Fibroblast of pulmonary artery (primary cell): ENCODE measurements at regions not wholly inside any gene's neighbourhood (a gene's known extent, or its start where the extent isn't known, plus 50 kb on each side); places are given as distances from the start of the nearest gene placed in this dataset.

ENCODE experiments used
- DNase-seq: peaks from one replicate; pipeline ENCODE4 v3.0.0-alpha.2; 2010; ENCODE audit warnings: low read depth
- H3K4me3 ChIP-seq: replicated peaks from 2 replicates; pipeline ENCODE4 v1.5.1; 2011; ENCODE audit warnings: low read depth, mild to moderate bottlenecking, control low read depth, low read length, moderate library complexity
- CTCF ChIP-seq: IDR thresholded peaks from 2 replicates; pipeline ENCODE4 v1.5.1; 2011; ENCODE audit warnings: mild to moderate bottlenecking, control low read depth, low read length, inconsistent platforms; ENCODE audit errors: missing control alignments

DNA sequence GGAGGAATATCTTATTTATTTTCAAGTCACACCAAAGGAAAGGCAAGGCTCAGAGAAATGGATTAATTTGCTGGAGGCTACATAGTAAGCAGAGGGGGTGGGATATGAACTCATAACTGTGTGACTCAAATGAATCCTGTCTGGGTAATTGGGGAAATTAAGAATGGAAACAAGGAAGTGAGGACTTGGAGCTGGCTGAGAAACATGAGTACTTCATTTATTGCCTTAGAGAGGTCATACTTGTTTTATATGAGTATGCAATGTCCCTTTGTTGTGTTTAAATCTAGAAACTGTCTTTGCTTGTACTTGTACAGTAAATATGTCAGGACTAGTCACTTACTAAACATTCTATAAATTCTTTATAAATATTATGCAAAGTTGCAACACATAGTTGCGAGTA lies 2166.7 kb upstream of the PIK3C3 start:
- no peak overlapping the region for H3K4me3 ChIP-seq
- TF ChIP-seq CTCF, result no peak
- DNase-seq, result no peak

- no peak overlapping the region for H3K4me3 ChIP-seq
- TF ChIP-seq CTCF, result no peak
- no peak for DNase-seq
Measured at GRCh38 chr18:39786477-39786876, 2168.6 kb upstream of the PIK3C3 start.

DNA sequence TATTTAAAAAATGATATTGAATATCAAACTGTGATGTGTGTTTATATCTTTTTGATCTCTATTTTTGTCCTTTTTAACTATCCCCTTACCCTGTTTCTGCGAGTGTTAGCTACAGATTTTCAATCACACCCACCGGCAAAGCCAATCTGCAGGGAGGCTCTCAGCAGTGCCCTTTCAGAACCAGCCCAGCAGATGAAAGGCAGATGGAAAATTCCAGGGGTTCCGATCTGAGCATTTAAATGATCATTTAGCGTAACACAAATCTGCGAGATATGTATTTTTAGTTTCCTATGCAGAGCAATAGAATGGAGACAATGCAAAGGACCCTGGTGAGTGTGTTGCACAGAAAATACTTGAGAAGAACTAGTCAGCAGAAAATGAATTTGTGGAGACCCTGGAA lies 2170.5 kb upstream of the PIK3C3 start:
- H3K4me3 ChIP-seq, result no peak overlapping the region
- DNase-seq, result no peak
- TF ChIP-seq CTCF, result no peak

- DNase-seq, result no peak
- H3K4me3 ChIP-seq, result no peak overlapping the region
- no peak for TF ChIP-seq CTCF
Measured at GRCh38 chr18:39781565-39781964, 2173.5 kb upstream of the PIK3C3 start.

DNA sequence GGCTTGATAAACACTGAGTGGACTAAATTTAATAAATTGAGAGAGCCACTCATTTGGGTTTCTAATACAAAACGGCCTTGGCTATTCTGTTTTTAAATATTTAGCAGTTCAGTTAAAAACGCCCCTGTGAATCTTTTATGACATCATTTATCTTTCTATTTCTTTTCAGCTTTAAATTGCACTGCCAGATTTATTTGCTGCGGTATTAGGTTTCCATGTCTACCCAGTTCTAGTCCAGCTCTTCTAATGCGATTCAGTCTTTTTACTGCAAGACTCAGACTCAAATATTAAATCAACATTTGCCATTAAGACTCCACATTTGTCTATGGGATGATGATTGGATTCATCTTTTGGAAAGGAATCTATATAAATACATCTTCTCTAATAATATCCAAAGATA lies 2174.3 kb upstream of the PIK3C3 start:
- no peak overlapping the region for H3K4me3 ChIP-seq
- no peak for DNase-seq
- no peak for TF ChIP-seq CTCF

GRCh38 chr18:39779926-39780325 lies 2175.1 kb upstream of the PIK3C3 start:
- TF ChIP-seq CTCF, result no peak
- no peak overlapping the region for H3K4me3 ChIP-seq
- DNase-seq, result no peak

DNA sequence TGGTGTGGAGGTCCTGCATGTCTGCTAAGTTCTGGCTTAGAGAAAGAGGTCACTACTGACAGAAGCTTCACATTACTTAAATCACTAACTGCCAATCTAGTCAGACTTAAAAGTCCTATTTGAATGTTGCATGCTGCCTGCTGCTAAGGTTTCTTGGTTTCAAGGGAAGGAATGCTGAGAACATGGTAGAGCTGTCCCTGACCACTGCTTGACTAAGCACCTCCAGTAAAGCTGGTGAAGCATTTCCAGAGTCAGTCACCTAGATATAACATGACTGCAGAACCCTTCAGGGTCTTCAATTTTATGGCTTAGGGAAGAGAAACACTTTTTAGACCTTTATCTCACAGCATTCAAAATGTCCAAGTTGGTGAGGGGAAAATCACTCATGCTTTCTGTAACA lies 2178.3 kb upstream of the PIK3C3 start:
- no peak for TF ChIP-seq CTCF
- DNase-seq, result no peak

More for the DNA sequence above, 2178.3 kb upstream of the PIK3C3 start:
- no peak overlapping the region for H3K4me3 ChIP-seq
